ENCODE measurements at regions not wholly inside any gene's neighbourhood (a gene's known extent, or its start where the extent isn't known, plus 50 kb on each side); places are given as distances from the start of the nearest gene placed in this dataset.

DNA sequence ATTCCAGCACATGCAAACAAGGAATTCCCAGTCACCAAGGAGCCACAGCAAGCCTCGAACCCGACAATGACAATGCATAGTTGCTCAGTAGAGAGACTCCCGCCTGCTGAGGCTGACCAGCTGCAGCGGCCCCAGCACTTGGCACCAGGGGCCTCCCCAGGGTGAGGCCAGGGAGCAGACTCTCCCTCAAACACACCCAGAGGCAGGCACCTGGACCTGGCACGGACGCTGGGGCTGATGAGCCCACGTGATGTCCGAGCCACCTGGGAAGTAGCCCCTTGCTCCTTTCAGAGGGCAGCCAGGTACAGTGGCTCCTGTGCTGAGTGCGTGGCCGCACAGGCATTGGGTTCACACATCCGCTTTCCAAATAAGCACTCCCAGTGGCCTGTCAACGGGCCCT, 315.9 kb upstream of the TGFBR2 start:
- Histone ChIP-seq H3K79me1 (ENCODE audit: low read depth, low read length) (no peaks in the 10 kb centered on the region), H2AK5ac (ENCODE audit: low read depth, low read length) (no peak overlapping the region), H3K4me2 (ENCODE audit: insufficient read depth in 1 of 2, low read depth in 2 of 2, low read length in 2 of 2) (no peak overlapping the region), H3K36me3 (ENCODE audit: control insufficient read depth in 2 of 4, insufficient read depth in 4 of 4, low read length in 3 of 4) (no peaks in the 10 kb centered on the region), H3K18ac (ENCODE audit: extremely low read depth, low read length) (no peak overlapping the region), H4K5ac (ENCODE audit: insufficient read length, low read depth, low read length) (no peak overlapping the region), H3K9me3 (ENCODE audit: insufficient read depth in 2 of 2, low read depth in 1 of 2, low read length in 1 of 2) (no peaks in the 10 kb centered on the region), H3K23ac (ENCODE audit: insufficient read length) (no peak overlapping the region), H2BK20ac (ENCODE audit: low read length) (no peak overlapping the region; the same call in 1 of the 2 replicates), H3K4me3 (ENCODE audit: extremely low read depth in 1 of 4, insufficient read depth in 2 of 4, low read depth in 3 of 4, low read length in 4 of 4) (no peak overlapping the region), H3K14ac (ENCODE audit: insufficient read length) (no peak overlapping the region), H3K27ac (ENCODE audit: low read depth, low read length) (no peak overlapping the region), H3K27me3 (replicated peaks in 1 of 4; ENCODE audit: control insufficient read depth in 3 of 4, extremely low read depth in 1 of 4, insufficient read depth in 3 of 4, low read length in 3 of 4) (no peaks in the 10 kb centered on the region), H2AFZ (ENCODE audit: low read length) (no peak overlapping the region), H3K56ac (replicated peaks; ENCODE audit: insufficient read length, low read depth, low read length) (no peak overlapping the region), H3K23me2 (ENCODE audit: low read depth, low read length) (no peaks in the 10 kb centered on the region), H3K4ac (replicated peaks; ENCODE audit: insufficient read length, low read depth, low read length) (no peak overlapping the region), H4K20me1 (replicated peaks in 1 of 2; ENCODE audit: control insufficient read depth in 1 of 2, insufficient read depth in 2 of 2, low read length in 2 of 2) (no peaks in the 10 kb centered on the region), H3K9ac (replicated peaks in 1 of 4; ENCODE audit: extremely low read depth in 1 of 4, low read depth in 3 of 4, low read length in 3 of 4) (no peak overlapping the region), H4K8ac (ENCODE audit: extremely low read depth, insufficient read depth, low read length) (no peak overlapping the region), H3K4me1 (replicated peaks in 1 of 4; ENCODE audit: control insufficient read depth in 3 of 4, insufficient read depth in 4 of 4, low read length in 3 of 4) (peaks cover 0 to 6% (median 0%) of the 10 kb centered on the region in 4 experiments; a peak in 2 of 7 replicates), H2BK5ac (ENCODE audit: low read depth, low read length) (no peak overlapping the region), H3K79me2 (ENCODE audit: control insufficient read depth in 1 of 2, insufficient read depth in 2 of 2, low read length in 2 of 2) (no peaks in the 10 kb centered on the region), H4K91ac (replicated peaks; ENCODE audit: insufficient read length, low read length) (no peak overlapping the region), H2BK120ac (replicated peaks; ENCODE audit: low read depth, low read length) (no peak overlapping the region), H2BK12ac (ENCODE audit: low read depth, low read length) (peak overlapping the region; percentile 46; the same call in 1 of the 2 replicates), H2BK15ac (ENCODE audit: low read length) (no peak overlapping the region)
- CTCF ChIA-PET (ENCODE audit: partially characterized antibody): interaction anchor here (0.8 kb wide), 1 partner anchor 65 kb away, joined by 4 read pairs; no protein-coding TSS in a partner anchor
- TF ChIP-seq TEAD4 (IDR thresholded peaks at IDR 0.05; ENCODE audit: low read depth, low read length): 0 out of 2 replicates have a peak, but pooled peaks have one; percentile 27
- TF ChIP-seq EGR1 (IDR thresholded peaks at IDR 0.05; ENCODE audit: borderline replicate concordance, low read depth, low read length): no peak
- FAIRE-seq: no peak
- DNase-seq (ENCODE audit: low read depth in 1 of 2, low spot score in 2 of 2): no peak
- POLR2A ChIA-PET (ENCODE audit: partially characterized antibody): no interaction called here
- 88% methylated on average over 12 of the region's 12 CpGs; no CpG with 5 or more reads in 1 of the 2 experiments for WGBS, 2 experiments (ENCODE audit: extremely low coverage in 1 of 2, insufficient coverage in 1 of 2, insufficient read length in 1 of 2, insufficient replicate concordance in 2 of 2, low coverage in 1 of 2, low lambda C conversion rate in 2 of 2, missing lambda C conversion rate in 1 of 2)
